HG03196 (cell line): ENCODE measurements at regions not wholly inside any gene's neighbourhood (a gene's known extent, or its start where the extent isn't known, plus 50 kb on each side); places are given as distances from the start of the nearest gene placed in this dataset.

Experiments
- ATAC-seq: cut with Tn5 transposase; IDR thresholded peaks from one replicate; pipeline ENCODE4 v1.9.1; 2021; ENCODE audit not compliant: unreplicated experiment

DNA sequence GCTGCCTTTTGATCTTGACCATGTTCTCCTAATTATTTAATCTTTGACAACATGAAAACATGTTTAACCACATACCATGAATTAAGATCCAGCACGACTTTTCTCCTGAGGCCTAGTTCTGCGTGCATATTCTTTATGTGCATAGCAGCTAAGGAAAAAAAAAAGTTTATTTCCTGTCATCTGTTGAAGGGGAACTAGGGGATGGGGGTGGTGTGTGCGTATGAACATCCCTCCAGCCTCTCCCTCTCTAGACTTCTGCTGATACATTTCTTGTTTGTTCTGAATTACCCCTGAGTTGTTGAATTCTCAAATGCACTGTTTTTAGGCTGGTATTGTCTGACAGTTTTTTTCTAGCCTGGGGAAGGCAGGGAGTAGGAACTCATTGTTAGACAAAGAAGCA lies 543.3 kb downstream of the FGF9 start:
- no peak for ATAC-seq

DNA sequence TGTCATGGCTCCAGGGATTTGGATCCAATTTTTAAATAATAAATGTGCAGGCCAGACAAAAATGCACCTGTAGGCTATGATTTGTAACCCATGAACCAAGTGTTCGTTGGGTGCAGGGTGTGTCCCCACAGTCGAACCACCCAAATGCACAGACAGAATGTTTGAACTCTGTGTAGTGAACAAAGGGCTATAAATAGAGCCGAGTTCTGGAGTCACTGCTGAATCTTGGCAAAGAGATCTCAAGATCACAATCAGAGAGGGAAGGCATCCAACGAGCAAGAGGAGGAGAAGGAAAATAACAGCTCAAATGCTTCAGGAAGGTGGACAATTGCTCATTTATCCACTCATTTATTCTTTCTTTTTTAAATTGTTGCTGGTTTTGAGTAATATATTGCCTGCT lies 547.9 kb downstream of the FGF9 start:
- ATAC-seq = no peak

DNA sequence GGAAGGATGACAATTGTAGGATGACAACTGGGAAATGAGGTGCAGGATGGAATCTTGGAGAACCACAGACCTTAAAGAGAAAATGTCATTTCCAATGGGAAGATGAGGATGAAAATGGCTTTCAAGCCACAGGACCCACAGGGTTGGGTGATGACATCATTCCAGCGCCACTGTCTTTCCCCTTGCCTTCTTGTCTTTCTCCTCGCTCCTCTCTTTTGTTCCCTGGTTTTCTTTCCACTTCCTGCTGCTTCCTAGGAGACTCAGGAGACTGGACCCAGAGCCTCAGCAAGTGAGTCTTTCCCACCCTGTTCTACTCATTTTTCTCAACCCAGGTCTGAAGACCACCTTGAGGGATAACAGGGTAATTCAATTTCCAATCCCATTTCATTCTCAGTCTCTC lies 548.8 kb downstream of the FGF9 start:
- no peak for ATAC-seq

DNA sequence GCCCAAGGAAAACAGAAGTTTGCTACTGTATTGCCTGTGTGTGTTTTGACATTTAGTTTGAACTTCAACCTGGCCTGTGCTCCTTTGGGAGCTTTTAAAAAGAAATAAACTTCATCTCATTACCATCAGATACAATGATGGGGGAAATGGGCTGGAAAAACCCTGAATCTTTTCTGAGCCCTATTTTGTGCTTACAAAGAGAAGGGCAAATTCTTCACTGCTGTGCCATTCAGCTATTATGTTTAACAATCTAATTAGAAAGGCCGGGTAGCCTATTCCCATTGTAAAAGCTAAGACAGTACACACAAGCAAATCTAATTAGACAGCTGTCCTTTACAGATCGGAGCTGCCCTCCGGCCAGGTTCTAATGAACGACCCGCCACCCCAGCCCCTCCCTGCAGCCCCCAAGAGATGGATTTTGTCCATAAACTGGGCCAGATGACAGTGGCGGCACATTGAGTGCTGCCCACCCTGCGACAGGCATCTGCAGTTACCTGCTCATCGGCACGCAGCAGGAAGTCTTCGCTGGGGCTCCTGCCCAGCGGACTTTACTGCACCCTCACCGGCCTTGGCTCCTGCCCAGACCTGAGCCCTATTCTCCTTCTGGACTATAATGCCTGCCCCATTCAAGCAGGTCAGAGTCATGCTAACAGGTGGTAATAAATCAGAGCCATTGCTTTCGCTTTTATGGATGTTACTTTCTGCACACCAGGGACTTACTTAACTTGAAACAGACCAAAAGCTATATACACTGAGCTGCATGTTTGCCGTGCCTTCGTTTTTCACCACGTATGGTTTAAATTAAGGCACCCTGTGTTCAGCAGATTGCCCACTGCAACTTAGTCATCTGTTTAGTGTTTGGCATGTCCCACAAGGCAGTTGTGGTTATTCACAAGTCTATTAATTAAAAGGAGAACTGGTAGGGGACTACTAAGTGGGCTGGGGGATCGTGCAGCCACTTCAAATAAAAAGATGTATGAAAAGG lies 549.6 kb downstream of the FGF9 start:
- no peak for ATAC-seq

DNA sequence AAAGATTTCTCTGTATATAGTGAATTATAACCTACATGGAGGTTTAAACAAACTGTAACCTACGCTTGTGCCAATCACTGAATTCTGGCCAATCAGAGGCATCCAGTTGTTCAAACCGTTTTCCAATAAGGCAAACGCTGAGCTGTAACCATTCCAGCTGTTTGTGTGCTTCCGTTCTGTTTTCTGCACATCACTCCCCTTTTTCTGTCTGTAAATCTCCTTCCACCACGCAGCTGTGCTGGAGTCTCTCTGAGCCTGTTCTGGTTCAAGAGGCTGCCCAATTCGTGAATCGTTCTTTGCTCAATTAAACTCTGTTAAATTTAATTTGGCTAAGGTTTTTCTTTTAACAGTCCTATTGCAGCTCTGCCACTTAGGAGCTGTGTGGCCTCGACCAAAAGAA lies 552.5 kb downstream of the FGF9 start:
- ATAC-seq = no peak

DNA sequence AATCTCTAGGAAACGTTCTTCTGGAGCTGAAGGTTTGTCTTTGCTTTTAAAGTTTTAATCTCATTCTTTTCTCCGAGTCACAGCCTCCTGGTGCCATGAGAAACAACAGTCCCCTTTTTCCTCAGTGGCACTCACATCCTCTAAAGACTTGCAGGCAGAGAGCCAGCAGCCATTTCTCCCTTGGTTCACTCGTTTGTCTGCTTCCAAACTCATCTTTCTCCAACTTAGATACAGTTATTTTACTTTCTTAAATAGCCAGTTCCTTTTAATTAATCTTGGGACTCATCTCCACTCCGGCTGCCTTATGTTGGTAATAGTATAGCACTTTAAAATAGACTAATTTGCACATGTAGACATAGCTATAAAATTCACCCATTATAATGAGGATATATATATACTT lies 555.2 kb downstream of the FGF9 start:
- ATAC-seq = no peak

DNA sequence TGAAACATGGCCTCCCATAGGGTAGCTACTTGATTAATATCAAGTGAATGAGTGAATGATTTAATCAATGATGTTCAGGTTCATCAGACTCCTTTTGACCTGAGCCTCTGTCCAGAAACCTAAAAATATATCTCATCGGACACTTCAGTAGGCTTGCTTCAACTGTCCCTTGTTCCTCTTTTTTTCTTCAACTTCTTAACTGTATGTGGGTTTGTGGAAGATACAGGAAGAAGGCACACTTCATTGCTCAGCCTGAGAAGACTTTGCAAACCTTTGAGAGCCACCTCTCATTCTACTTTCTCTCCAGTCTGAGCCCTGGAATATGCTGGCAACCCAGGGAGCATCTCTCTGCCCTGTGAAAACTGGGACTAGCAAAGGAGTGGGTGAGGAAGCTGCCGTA lies 557.0 kb downstream of the FGF9 start:
- ATAC-seq = no peak

DNA sequence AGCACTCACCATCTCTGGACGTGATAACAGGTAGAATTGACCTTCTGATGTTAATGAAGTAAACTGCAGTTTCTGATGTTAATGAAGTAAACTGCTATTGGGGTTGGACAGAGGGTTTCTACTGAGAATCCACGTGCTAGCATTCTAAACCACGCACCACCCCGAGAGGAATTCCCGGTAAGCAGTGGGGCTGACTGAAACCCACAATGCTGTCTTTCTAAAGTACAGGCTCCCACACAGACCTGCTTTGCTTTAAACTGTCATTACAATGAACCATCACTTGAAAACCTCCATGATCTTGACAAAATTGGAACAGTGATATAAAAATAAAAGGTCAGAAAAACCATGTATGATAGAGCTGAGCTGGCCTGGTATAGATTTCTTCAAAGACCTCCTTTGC lies 559.0 kb downstream of the FGF9 start:
- ATAC-seq = no peak

DNA sequence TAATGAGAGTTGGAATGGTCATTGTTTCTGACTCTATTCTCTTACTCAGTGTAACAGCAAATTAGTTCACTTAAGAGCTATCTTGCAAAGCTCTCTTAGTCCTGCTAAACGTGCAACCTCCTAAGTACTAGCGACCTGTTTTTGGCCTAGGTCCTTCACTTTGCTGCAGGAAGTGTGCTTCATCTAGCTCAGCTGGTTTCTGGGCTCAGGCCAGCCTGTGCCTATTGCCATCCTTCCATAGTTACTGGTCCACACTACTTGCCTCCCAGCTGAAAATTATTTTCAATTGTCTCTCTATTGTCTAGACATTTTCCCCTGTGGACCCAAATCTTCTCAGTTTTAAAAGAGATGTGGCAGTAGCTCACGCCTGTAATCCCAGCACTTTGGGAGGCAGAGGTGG lies 561.3 kb downstream of the FGF9 start:
- no peak for ATAC-seq

DNA sequence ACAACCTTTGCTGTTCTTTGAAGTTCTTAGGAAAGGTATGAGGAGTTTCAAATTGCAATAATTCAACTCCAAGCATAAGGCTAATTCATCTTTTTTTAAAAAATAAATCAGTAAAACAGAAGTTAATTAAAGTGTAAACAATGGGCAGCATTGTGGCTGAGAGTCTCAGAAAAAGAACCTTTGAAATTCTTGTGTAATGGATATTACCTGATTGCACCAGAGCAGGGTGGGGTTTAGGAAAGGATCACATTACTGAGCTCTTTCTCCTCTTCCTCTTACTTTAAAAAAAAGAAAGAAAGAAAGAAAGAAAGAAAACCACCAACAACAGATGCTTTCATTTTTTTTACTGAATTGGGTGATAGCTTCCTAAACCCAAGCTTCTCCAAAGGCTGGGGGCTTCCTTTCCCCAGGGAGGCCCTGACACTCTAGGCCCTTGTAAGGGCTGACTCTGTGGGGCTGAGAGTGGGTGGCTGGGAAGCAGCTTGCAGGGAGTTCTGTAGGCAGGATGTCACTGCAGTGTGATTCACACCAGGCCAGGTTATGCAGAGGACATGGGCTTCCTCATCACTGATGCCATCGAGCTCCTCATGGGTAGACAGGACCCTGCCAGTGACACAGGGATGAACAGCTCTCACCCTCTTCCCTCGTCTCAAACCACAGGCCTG lies 564.5 kb downstream of the FGF9 start:
- ATAC-seq = no peak

DNA sequence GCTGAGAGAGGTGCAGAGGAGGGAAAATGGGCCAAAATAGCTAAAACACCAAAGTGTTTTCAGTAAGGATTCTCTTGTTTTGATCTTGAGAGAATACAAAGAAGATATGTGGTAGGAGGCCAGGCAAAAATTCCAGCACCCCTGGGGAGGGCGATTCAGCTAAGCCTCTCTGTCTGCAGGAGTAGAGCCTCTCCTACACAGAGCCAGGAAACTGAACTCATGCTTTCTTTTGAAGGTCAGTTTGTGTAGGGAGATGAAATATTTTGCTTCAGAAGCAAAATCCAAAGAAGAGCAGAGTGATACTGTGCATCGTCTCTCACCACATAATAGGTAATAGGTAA lies 565.0 kb downstream of the FGF9 start:
- ATAC-seq = no peak

DNA sequence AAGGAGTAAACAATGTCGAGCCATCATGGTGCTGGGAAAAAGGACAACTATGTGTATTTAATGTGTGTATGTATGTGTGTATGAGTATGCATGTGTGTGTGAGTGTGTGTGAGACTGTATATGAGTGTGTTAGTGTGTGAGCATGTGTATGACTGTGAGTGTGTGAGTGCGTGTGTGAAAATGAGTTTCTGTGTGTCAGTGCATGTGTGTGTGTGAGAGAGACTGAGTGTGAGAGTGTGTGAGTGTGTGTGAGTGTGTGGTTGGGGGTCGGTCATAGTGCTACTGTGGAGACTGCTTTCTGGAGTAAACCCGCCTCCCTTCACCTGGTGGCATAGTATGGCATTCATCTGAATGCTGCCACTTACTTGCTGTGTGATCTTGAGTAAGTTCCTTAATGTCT lies 567.4 kb downstream of the FGF9 start:
- no peak for ATAC-seq

DNA sequence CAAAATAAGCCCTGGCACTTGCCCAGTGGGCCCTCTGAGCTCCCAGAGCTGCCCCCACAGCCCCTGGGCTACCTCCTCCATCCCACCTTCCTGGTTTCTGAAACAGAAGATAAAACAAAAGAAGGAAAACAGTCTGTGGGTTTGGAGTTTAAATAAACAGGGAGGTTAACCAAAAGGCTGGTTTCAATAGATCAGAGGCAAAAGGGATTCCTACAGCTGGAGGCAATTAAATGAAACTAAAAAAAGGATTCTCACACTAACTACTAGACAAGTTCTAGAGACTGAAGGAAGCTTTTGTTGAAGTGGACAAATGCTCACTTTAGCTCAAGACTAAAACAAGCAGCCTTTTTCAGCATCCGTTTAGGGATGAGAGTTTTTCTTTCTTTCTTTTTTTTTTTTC lies 569.8 kb downstream of the FGF9 start:
- no peak for ATAC-seq

DNA sequence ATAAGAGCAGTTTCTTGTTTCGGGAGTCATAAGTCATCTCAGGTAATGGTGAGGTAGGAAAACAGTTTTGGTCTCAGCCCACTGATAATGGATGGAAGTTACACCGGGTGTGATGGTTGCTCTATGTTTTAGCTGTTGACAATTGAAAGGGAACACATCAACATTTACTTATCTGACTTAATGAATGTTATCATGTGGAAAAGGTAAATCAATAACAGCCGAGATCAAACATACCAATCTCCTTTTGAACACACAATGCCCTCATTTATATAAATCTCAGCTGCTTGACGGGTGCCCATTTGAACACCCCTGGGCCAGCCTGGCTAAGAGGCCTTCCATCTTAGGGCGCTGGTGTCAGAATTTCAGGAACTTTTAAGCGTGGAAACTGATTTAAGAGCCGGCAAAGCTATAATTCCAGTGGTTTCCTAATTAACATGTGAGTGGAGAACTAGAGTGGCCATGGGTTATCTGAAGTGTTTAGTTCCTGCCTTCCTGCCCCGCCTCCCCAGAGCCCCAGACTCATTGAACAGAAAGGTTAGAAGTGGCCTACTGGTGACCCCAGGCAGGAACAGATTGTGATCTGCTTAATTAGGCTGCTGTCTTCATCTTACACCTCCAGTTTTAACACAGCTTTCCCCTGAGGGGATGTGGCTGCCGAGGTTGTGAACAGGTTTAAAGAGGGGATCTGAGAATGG lies 572.7 kb downstream of the FGF9 start:
- ATAC-seq = no peak

DNA sequence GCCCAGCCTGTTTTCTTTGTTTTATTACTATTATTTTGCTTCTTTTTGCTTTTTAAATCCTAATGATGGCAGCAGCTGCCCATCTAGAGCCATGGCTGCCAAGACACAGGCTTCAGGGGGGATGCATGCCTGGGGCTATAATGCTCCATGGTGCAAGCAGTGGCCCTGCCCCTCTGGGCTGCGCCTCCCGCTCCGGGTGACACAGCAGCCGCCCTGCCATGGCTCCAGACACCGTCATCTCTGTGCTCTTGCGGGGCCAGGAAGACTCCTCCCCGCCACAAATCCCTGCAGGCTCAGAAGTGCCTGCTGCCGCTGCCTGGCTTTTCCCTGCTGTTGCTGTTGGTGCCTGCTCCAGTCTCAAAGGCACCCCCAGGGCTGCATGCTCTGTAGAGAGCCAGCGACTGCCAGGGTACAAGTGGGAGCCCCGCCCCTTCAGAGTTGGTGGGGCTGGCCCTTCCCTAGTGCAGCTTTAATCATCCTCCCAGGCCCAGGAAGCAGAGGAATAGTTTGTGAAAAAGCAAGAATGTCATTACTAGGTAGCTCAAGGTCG lies 581.5 kb downstream of the FGF9 start:
- ATAC-seq = no peak

DNA sequence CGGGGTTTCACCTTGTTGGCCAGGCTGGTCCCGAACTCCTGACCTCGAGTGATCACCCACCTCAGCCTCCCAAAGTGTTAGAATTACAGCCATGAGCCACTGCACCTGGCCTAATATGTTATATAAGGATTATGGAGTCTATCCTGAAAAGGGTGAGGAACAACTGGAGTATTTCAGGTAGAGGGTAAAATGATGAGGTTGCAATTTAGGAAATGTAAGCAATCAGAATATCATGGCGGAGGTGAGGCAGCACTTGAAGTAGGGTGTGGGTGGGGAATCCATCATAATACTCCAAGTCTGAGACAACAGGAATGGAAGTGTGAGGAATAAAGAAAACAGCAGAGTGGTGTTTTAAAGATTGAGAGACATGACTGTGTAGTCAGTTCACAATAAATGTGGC lies 582.2 kb downstream of the FGF9 start:
- ATAC-seq = no peak

DNA sequence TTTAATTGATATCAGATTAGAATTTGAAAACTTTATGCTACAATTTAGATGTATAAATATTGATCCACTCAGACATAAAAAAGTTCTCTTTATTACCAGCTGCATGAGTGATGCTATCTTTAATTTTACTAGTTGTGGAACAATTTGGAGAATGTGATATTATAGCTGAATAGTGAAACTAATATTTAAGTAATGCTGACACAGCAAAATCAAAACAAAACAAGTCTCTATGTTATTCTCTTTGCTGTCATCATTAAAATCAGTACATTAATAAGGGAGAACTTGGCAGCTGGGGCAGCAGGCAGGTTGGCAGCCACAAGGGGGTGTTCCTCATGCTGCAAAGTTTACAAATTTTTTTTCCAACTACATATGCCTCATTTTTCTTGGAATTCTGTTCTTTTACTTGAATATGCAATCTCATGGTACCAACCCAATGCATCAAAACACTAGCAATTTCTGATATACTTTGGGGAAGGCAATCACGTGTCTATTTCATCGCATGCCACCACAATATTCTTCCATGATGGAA lies 585.3 kb downstream of the FGF9 start:
- ATAC-seq = no peak

DNA sequence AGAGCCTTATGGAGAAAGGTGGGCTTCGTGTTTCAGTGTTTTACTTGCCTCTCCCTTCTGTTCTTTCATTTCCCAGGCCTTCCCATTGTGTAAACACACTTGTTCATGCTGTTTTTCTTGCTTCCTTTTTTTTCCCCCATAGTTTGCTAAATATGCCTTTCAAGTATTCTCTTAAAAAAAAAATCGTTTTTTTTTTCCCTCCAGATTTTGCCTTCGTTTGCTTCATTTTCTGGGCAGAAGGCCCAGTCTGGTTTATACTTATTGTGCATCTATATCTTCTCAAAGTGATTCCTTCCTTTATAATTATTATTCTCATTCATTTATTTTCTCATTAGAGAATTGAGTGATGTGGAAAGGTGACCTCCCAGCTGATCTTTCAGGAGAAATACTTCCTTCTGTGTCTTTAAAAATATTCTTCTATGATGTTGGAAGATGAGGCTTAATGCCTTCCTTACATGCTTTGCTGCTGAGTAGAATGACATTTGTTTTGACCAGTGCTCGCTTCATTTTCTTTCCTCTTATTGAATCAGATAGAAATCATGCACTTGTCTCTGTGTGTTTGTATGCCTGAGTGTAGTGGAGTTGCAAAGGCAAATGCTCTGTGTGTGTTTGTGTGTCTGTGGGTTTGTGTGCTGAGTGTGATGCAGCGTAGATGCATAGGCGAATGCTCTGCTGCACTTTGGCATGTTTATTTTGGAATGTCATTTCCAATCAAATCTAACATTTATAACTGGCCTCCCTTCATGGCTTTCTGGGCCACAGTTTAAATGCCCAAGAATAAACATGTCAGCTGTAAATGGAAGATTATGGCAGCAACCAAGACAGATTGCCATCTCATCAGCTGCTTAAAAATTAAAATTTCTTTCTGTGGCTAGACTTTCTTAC lies 591.4 kb downstream of the FGF9 start:
- ATAC-seq = no peak

DNA sequence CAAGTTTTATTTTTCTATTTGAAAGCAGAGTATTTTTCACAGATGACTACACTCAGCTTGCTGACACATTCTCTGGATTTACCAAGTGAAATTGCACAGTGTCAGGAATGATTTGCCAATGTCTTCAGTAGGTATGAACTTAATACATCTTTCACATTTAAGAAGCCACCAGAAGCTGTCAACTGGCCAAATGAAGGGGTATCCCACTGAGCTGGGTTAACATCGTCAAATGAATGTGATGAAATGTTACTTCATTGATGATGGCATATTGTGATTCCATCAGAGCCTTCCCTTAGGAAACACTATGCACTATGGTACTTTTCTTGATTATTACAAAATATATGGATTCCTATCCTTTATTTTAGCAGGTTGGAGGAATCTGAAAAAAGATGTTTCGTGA lies 592.3 kb downstream of the FGF9 start:
- no peak for ATAC-seq

DNA sequence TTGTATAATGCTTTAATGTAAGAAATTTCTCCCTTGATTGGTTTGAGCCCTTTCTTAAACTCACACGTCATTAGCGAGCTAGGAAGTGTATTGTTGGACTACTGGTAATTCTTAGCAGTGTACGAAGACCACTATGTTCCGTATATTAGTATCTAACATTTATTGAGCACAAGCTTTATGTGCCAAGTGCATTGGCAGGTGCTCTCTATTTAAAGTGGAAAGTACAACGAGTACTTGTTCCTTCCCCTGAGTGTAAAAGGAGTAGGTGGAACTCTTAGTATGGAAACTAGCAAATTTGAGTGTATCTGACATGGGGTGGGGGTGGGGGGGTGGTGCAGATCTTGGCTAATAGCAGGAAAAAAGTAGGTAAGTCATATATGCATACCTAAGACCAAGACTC lies 594.7 kb downstream of the FGF9 start:
- no peak for ATAC-seq
